ENCODE measurements at regions not wholly inside any gene's neighbourhood (a gene's known extent, or its start where the extent isn't known, plus 50 kb on each side); places are given as distances from the start of the nearest gene placed in this dataset.

- Histone ChIP-seq H4K20me1 (ENCODE audit: insufficient read depth) (no peaks in the 10 kb centered on the region), H3K27me3 (ENCODE audit: insufficient read depth, low read depth) (no peaks in the 10 kb centered on the region), H3K4me1 (replicated peaks; ENCODE audit: insufficient read depth) (no peaks in the 10 kb centered on the region), H3K9me3 (ENCODE audit: insufficient read depth, low read depth) (no peaks in the 10 kb centered on the region), H3K36me3 (ENCODE audit: low read depth) (no peaks in the 10 kb centered on the region), H3K4me3 (no peak overlapping the region), H3F3A (ENCODE audit: insufficient read depth, low read depth) (no peaks in the 10 kb centered on the region), H3K79me2 (ENCODE audit: low read depth) (no peaks in the 10 kb centered on the region), H2AFZ (no peak overlapping the region), H3K27ac (no peak overlapping the region), H3K4me2 (no peak overlapping the region), H3K9me2 (ENCODE audit: insufficient read depth) (no peaks in the 10 kb centered on the region)
- ChIA-PET POLR2A (ENCODE audit: unreplicated experiment) (no interaction called here), CTCF (no interaction called here)
- no TSS peak for BruUV-seq (replicated peaks)
- intact Hi-C loops (cut with micrococcal nuclease; ENCODE audit: unreplicated experiment) = no loop called here
- TF ChIP-seq EZH2 (IDR thresholded peaks at IDR 0.05; ENCODE audit: low read depth) (no peak), CTCF (conservative IDR thresholded peaks at IDR 0.05) (no peak)
- DNase-seq = no peak
Measured at GRCh38 chr2:147392180-147392579, 452.6 kb upstream of the ACVR2A start.

- no peaks in the 10 kb centered on the region for H3K9me2 ChIP-seq (ENCODE audit: insufficient read depth)
- CTCF ChIA-PET = no interaction called here
- H3F3A ChIP-seq (ENCODE audit: insufficient read depth, low read depth) = no peaks in the 10 kb centered on the region
- no peak for DNase-seq
- TF ChIP-seq CTCF (conservative IDR thresholded peaks at IDR 0.05) (no peak), EZH2 (IDR thresholded peaks at IDR 0.05; ENCODE audit: low read depth) (no peak)
- no peaks in the 10 kb centered on the region for H3K4me1 ChIP-seq (replicated peaks; ENCODE audit: insufficient read depth)
- BruUV-seq (replicated peaks) = no TSS peak
- H3K79me2 ChIP-seq (ENCODE audit: low read depth) = no peaks in the 10 kb centered on the region
- no peaks in the 10 kb centered on the region for H3K36me3 ChIP-seq (ENCODE audit: low read depth)
- H4K20me1 ChIP-seq (ENCODE audit: insufficient read depth) = no peaks in the 10 kb centered on the region
- no peaks in the 10 kb centered on the region for H3K9me3 ChIP-seq (ENCODE audit: insufficient read depth, low read depth)
- H3K4me2 ChIP-seq = no peak overlapping the region
- H3K4me3 ChIP-seq = no peak overlapping the region
- H2AFZ ChIP-seq = no peak overlapping the region
- H3K27me3 ChIP-seq (ENCODE audit: insufficient read depth, low read depth) = no peaks in the 10 kb centered on the region
- intact Hi-C loops (cut with micrococcal nuclease; ENCODE audit: unreplicated experiment) = no loop called here
- no peak overlapping the region for H3K27ac ChIP-seq
- POLR2A ChIA-PET (ENCODE audit: unreplicated experiment) = no interaction called here
Measured at GRCh38 chr2:147390475-147390874, 454.4 kb upstream of the ACVR2A start.

DNA sequence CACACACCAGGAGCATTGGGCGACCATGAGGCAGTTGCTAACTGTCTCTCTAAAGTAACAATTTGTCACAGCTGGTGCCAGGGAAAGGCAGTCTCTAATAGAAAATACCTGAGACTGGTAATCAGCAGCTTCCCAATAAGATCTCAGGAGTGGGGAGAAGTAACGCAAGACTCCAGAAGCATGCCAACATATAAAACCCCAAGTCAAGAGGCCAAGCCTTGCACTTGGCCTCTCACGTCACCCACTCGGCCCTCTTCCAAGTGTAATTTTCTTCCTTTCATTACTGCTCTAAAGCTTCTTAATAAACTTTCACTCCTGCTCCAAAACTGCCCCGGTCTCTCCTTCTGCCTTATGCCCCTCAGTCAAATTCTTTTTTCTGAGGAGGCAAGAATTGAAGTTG lies 455.6 kb upstream of the ACVR2A start:
- Histone ChIP-seq H4K20me1 (ENCODE audit: insufficient read depth) (no peaks in the 10 kb centered on the region), H3K9me2 (ENCODE audit: insufficient read depth) (no peaks in the 10 kb centered on the region), H3K9me3 (ENCODE audit: insufficient read depth, low read depth) (no peaks in the 10 kb centered on the region), H3K36me3 (ENCODE audit: low read depth) (no peaks in the 10 kb centered on the region), H3K27me3 (ENCODE audit: insufficient read depth, low read depth) (no peaks in the 10 kb centered on the region), H2AFZ (no peak overlapping the region), H3K27ac (no peak overlapping the region), H3K4me3 (no peak overlapping the region), H3F3A (ENCODE audit: insufficient read depth, low read depth) (no peaks in the 10 kb centered on the region), H3K4me2 (no peak overlapping the region), H3K79me2 (ENCODE audit: low read depth) (no peaks in the 10 kb centered on the region), H3K4me1 (replicated peaks; ENCODE audit: insufficient read depth) (no peaks in the 10 kb centered on the region)
- no peak for DNase-seq
- TF ChIP-seq CTCF (conservative IDR thresholded peaks at IDR 0.05) (no peak), EZH2 (IDR thresholded peaks at IDR 0.05; ENCODE audit: low read depth) (no peak)
- no TSS peak for BruUV-seq (replicated peaks)
- ChIA-PET CTCF (no interaction called here), POLR2A (ENCODE audit: unreplicated experiment) (no interaction called here)
- intact Hi-C loops (cut with micrococcal nuclease; ENCODE audit: unreplicated experiment) = no loop called here
